Keratinocyte (primary cell): ENCODE measurements at regions not wholly inside any gene's neighbourhood (a gene's known extent, or its start where the extent isn't known, plus 50 kb on each side); places are given as distances from the start of the nearest gene placed in this dataset.
"Not testable (repeated sequence)": the region's sequence is repeated elsewhere in the genome, so short reads cannot be mapped to it uniquely, and the experiment has no call there.

ENCODE experiments used
- DNase-seq: peaks from one replicate; pipeline ENCODE4 v3.0.0-alpha.2; 2011; ENCODE audit warnings: low read depth, missing footprints, low spot score
- FAIRE-seq: peaks from 2 replicates; lab custom pipeline; 2011; peaks lifted over from hg19 to GRCh38; lab: Jason Lieb, UNC
- H2AFZ ChIP-seq: 2 replicates; pipeline ENCODE4 v1.6.0; 2012; ENCODE audit warnings: low read length, control low read depth, inconsistent platforms; ENCODE audit not compliant: control insufficient read depth
- H3K27ac ChIP-seq: 2 replicates; pipeline ENCODE4 v1.5.1; 2011; ENCODE audit warnings: low read length; ENCODE audit not compliant: control insufficient read depth, insufficient read depth
- H3K27me3 ChIP-seq: 3 replicates; pipeline ENCODE4 v1.6.0; 2011; ENCODE audit warnings: low read length; ENCODE audit not compliant: control insufficient read depth, insufficient read depth; ENCODE audit errors: extremely low read depth
- H3K36me3 ChIP-seq, 2 experiments: 2 replicates in 1 of 2; 3 replicates in 1 of 2; pipeline ENCODE4 v1.5.1; 2011; ENCODE audit warnings: low read length in 2 of 2, mild to moderate bottlenecking in 1 of 2; ENCODE audit not compliant: control insufficient read depth in 2 of 2, insufficient read depth in 2 of 2; ENCODE audit errors: extremely low read depth in 1 of 2
- H3K4me1 ChIP-seq: 3 replicates; pipeline ENCODE4 v1.5.1; 2011; ENCODE audit warnings: low read length; ENCODE audit not compliant: control insufficient read depth, insufficient read depth; ENCODE audit errors: extremely low read depth
- H3K4me2 ChIP-seq: 3 replicates; pipeline ENCODE4 v1.6.0; 2011; ENCODE audit warnings: low read depth, low read length; ENCODE audit not compliant: control insufficient read depth, insufficient read depth; ENCODE audit errors: extremely low read depth
- H3K4me3 ChIP-seq, 3 experiments: fragments of 200-600 bp in 1 of 3; sonication (generic) in 1 of 3; 2 replicates in 2 of 3; 3 replicates in 1 of 3; pipeline ENCODE4 v1.5.1; 2011 to 2016; ENCODE audit warnings: low read length in 3 of 3, mild to moderate bottlenecking in 3 of 3, control low read depth in 2 of 3, inconsistent platforms in 1 of 3, low read depth in 1 of 3, mixed read lengths in 1 of 3, mixed run types in 1 of 3, moderate library complexity in 1 of 3; ENCODE audit not compliant: control insufficient read depth in 2 of 3, insufficient read depth in 2 of 3; ENCODE audit errors: extremely low read depth in 1 of 3
- H3K79me2 ChIP-seq: 2 replicates; pipeline ENCODE4 v1.6.0; 2012; ENCODE audit warnings: low read length; ENCODE audit not compliant: control insufficient read depth, insufficient read depth
- H3K9ac ChIP-seq: 3 replicates; pipeline ENCODE4 v1.6.0; 2011; ENCODE audit warnings: low read length; ENCODE audit not compliant: control insufficient read depth, insufficient read depth; ENCODE audit errors: extremely low read depth
- H3K9me1 ChIP-seq: 3 replicates; pipeline ENCODE4 v1.6.0; 2011; ENCODE audit warnings: low read length; ENCODE audit not compliant: control insufficient read depth, insufficient read depth; ENCODE audit errors: extremely low read depth
- H3K9me3 ChIP-seq: 2 replicates; pipeline ENCODE4 v1.5.1; 2012; ENCODE audit warnings: low read depth, low read length; ENCODE audit not compliant: control insufficient read depth
- H4K20me1 ChIP-seq: 3 replicates; pipeline ENCODE4 v1.6.0; 2011; ENCODE audit warnings: low read length; ENCODE audit not compliant: control insufficient read depth, insufficient read depth; ENCODE audit errors: extremely low read depth
- EZH2 ChIP-seq: IDR thresholded peaks from one replicate; pipeline ENCODE4 v1.6.1; 2012; ENCODE audit warnings: inconsistent platforms, mild to moderate bottlenecking, low read length, moderate library complexity
- dilution Hi-C: fragments of 300-500 bp; cut with MboI; formaldehyde crosslinking; loops from one replicate; pipeline ENCODE4 v1.7.0; 2020; ENCODE audit warnings: low sequenced_read_pairs; ENCODE audit not compliant: extremely low pct_ligation_motif_present
- TF ChIP-seq, protein P1 (sequence below), 3 experiments: IDR thresholded peaks in 1 of 3; conservative IDR thresholded peaks in 1 of 3; optimal IDR thresholded peaks in 1 of 3; 2 replicates in 2 of 3; 3 replicates in 1 of 3; pipeline versions ENCODE3 to v1.5.1; 2011; ENCODE audit warnings: low read length in 3 of 3, mild to moderate bottlenecking in 3 of 3, moderate library complexity in 2 of 3, control low read depth in 1 of 3, inconsistent platforms in 1 of 3; ENCODE audit not compliant: insufficient read depth in 2 of 3; ENCODE audit errors: extremely low read depth in 1 of 3

- FAIRE-seq (no peak), DNase-seq (no peak)
- Histone ChIP-seq H3K4me2 (no peak overlapping the region), H4K20me1 (no peaks in the 10 kb centered on the region), H3K9me3 (no peaks in the 10 kb centered on the region), H3K9me1 (no peaks in the 10 kb centered on the region), H3K36me3 (no peaks in the 10 kb centered on the region), H3K4me3 (no peak overlapping the region), H3K27me3 (no peaks in the 10 kb centered on the region), H3K79me2 (no peaks in the 10 kb centered on the region), H3K27ac (no peak overlapping the region), H3K4me1 (no peaks in the 10 kb centered on the region), H2AFZ (no peak overlapping the region), H3K9ac (no peak overlapping the region)
- dilution Hi-C loops, result no loop called here
- no peak for TF ChIP-seq EZH2
- TF ChIP-seq, protein P1, sequence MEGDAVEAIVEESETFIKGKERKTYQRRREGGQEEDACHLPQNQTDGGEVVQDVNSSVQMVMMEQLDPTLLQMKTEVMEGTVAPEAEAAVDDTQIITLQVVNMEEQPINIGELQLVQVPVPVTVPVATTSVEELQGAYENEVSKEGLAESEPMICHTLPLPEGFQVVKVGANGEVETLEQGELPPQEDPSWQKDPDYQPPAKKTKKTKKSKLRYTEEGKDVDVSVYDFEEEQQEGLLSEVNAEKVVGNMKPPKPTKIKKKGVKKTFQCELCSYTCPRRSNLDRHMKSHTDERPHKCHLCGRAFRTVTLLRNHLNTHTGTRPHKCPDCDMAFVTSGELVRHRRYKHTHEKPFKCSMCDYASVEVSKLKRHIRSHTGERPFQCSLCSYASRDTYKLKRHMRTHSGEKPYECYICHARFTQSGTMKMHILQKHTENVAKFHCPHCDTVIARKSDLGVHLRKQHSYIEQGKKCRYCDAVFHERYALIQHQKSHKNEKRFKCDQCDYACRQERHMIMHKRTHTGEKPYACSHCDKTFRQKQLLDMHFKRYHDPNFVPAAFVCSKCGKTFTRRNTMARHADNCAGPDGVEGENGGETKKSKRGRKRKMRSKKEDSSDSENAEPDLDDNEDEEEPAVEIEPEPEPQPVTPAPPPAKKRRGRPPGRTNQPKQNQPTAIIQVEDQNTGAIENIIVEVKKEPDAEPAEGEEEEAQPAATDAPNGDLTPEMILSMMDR (optimal IDR thresholded peaks at IDR 0.05 in 1 of 3, IDR thresholded peaks at IDR 0.05 in 1 of 3, conservative IDR thresholded peaks at IDR 0.05 in 1 of 3; ENCODE audit: extremely low read depth in 1 of 3, insufficient read depth in 2 of 3, low read length in 3 of 3), result no peak
Observed at GRCh38 chr11:67745181-67745726, 70.8 kb upstream of the ALDH3B2 start.

- H3K27me3 ChIP-seq, H3K9me3 ChIP-seq, DNase-seq, H4K20me1 ChIP-seq, H3K9me1 ChIP-seq, H3K36me3 ChIP-seq, H3K79me2 ChIP-seq, dilution Hi-C loops, FAIRE-seq, H2AFZ ChIP-seq, H3K9ac ChIP-seq, H3K4me1 ChIP-seq, H3K27ac ChIP-seq, H3K4me2 ChIP-seq, H3K4me3 ChIP-seq: not testable (repeated sequence)
Observed at GRCh38 chr11:67744231-67744630, 69.8 kb upstream of the ALDH3B2 start.

DNA sequence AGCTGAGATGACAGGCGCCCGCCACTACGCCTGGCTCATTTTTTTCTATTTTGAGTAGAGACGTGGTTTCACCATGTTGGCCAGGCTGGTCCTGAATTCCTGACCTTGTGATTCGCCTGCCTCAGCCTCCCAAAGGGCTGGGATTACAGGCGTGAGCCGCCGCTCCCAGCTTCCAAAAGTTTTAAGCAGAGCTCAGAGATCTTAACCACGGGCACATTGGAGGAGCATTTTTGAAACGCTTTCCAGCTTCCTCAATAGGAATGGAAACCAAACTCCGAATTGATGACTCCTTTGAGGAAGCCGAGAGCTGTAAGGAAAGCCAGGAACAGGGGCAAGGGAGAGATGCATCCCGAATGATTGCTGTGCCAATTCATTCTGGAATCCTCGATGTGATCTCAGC lies 63.8 kb upstream of the ALDH3B2 start:
- DNase-seq, H3K79me2 ChIP-seq, H3K36me3 ChIP-seq, H3K9me1 ChIP-seq, FAIRE-seq, H3K27ac ChIP-seq, dilution Hi-C loops, H3K9ac ChIP-seq, H3K4me1 ChIP-seq, H2AFZ ChIP-seq, H3K9me3 ChIP-seq, H3K4me2 ChIP-seq, H3K4me3 ChIP-seq, H3K27me3 ChIP-seq, H4K20me1 ChIP-seq: not testable (repeated sequence)

DNA sequence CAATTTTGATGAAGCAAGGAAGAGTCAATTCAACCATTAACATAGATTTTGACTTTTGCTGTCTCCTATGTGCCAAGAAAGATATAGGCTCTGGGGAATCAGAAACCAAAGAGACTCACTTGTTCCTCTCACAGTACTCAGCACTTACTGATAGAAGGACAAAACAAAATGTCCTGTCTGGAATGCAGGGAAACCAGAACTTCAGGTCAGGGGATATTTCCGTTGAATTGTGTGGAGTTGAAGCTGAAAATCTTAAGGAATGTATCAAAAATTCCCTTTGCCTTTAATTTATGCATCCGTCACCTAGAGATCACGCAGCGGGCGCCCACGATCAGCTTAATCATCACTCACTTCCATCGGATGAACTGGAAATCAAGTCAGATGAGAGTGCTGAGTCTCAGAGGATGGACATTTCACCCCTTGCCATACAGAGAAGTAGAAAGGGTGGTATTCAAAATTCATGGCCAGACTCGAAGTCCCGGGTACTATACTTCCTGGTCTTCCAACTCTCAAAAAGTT lies 63.2 kb upstream of the ALDH3B2 start:
- H3K4me2 ChIP-seq, H4K20me1 ChIP-seq, H3K9ac ChIP-seq, H3K4me1 ChIP-seq, H3K79me2 ChIP-seq, H3K9me3 ChIP-seq, DNase-seq, H2AFZ ChIP-seq, FAIRE-seq, H3K27me3 ChIP-seq, H3K9me1 ChIP-seq, dilution Hi-C loops, H3K4me3 ChIP-seq, H3K27ac ChIP-seq, H3K36me3 ChIP-seq: not testable (repeated sequence)
